Adrenal gland (tissue), 5 donors: ENCODE measurements at regions not wholly inside any gene's neighbourhood (a gene's known extent, or its start where the extent isn't known, plus 50 kb on each side); places are given as distances from the start of the nearest gene placed in this dataset.

ENCODE experiments used
- CTCF ChIP-seq, 6 experiments: fragments of 450-650 bp in 4 of 6; fragments of 200-600 bp in 2 of 6; sonication (generic) in 1 of 6; IDR thresholded peaks; 1 replicate in 5 of 6; 2 replicates in 1 of 6; pipeline versions ENCODE4 v1.5.1 to v1.8.0; 2016 to 2021; ENCODE audit warnings: antibody characterized with exemption in 6 of 6, mild to moderate bottlenecking in 2 of 6, moderate library complexity in 1 of 6
- POLR2A ChIP-seq, 2 donors: fragments of 450-650 bp; IDR thresholded peaks; one replicate each; pipeline ENCODE4 v1.6.1; 2017; ENCODE audit warnings: antibody characterized with exemption in 2 of 2, mild to moderate bottlenecking in 2 of 2, moderate library complexity in 1 of 2
- donor health status: DM: no; HTN: no; CAD: no.

GRCh38 chr20:11753155-11753554, 164.5 kb upstream of the BTBD3 start:
- TF ChIP-seq POLR2A (IDR thresholded peaks at IDR 0.05) (no peak), CTCF (IDR thresholded peaks at IDR 0.05) (no peak)
